Activated effector memory CD4-positive, alpha-beta T cell treated with Interleukin-2 at 50 U/mL for 16 hours (primary cell): ENCODE measurements at regions not wholly inside any gene's neighbourhood (a gene's known extent, or its start where the extent isn't known, plus 50 kb on each side); places are given as distances from the start of the nearest gene placed in this dataset.

Experiments used
- DNase-seq: peaks from one replicate; pipeline ENCODE4 v3.0.0-alpha.2; 2020

DNA sequence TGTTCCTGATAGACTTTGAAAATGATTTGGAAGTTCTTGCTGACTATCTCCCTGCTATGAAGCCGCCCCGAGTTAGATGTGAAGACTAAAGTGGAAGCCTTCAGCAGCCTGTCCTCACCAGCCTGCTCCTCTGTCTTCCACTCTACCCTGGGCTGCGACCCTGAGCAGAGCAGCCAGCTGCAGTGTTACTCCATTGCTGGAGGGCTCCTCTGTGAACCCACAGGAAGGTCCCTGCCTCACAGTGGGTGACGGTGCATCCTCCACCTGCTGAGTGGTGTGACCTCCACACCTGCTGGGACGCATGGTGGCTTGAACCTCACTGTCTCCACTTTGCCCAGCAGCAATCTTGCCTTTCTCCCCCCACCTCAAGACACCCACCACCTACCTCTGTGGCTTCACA lies 116.4 kb downstream of the IRS2 start:
- no peak for DNase-seq

DNA sequence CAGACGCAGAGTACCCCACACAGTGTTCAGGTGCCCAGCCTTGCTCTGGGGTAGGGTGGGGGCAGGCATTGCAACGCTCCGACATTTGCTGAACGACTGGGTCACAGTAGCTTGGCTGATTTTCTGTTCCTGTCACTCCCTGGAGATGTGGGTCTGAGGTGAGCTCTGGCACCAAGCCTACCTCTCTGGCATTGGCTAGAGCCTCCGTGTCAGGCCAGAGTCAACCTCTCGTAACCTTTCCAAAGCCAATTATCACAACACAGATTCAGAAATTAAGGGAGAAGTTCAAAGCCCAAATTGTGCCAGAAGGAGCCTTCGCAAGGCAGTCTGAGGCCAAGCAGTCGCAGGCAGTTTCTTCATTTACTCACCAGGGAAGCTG lies 117.2 kb downstream of the IRS2 start:
- no peak for DNase-seq

DNA sequence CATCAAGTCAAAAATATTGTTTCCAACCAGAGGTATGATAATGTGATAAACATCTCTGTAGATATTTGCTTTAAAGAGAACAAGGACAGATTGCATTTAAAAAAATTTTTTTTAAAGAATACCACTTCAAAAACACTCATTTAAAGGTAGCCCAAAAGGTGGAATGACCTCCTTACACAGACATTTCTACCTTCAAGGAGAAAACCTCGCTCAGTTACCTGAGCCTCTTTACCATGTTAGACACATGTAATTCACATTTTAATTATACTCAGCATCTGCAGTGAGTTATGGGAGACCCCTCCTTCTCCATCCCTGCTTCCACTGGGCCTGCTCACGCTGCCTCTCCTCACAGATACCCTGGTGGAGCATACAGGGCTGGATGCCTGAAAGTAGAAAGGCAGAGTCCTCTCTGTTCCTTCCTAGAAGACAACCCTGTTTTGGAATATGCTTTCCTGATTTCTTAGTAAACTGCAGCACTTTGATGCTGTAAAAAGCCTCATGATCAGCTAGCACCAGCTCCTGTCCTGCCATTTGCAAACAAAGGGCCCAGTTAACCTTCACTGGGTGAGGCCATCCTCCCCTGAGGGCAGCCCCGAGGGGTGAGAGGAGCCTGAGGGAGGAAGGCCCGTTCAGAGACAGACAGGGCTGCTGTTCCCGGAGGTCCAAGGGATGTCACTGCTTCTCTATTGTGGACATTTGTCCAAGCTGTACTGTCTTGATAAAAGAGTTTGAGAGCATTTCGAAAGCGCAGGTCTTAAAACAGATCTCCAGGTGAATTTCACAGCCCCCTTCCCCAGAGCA lies 117.8 kb downstream of the IRS2 start:
- DNase-seq, result no peak

DNA sequence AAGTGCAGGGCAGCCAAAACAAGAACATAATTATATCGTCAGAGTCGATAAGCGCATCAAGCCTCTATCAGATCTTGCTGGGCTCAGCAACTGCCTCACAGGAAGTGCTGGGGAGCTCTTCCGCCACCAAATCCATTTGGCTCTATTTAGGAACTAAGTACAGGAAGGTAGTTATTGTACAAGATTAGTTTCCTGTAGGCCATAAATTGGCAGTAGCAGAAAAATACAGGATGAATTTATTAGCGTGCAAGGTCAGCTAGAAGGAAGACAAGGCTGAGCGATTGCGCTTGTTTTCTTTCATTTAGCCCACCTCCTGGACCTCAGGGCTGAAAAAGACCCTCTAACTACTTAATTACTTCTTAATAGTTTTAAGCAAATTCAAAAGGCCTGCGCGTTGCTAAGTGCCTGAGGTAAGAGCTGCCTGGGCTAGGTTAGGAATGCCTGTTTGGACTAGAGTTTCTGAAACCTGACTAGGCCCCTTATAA lies 118.5 kb downstream of the IRS2 start:
- DNase-seq, result no peak

DNA sequence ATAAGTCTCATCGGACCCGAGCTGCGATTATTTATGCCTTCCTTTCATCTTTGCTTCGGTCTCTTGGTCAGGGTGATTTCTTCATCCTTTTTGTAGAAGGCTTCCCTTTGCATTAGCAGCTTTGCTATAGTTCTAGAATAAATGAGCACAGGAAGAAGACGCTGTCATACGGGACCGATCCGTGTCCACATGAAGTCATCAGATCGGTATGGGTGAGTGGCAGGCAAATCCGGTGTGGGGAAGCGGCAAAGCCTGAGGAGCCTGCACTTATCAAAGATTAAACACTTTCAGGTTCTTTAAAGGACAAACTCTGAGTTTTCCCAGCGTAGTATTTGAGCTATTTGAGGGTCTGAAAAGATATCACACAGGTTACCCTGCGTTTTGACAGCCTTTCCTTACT lies 119.3 kb downstream of the IRS2 start:
- DNase-seq, result no peak

DNA sequence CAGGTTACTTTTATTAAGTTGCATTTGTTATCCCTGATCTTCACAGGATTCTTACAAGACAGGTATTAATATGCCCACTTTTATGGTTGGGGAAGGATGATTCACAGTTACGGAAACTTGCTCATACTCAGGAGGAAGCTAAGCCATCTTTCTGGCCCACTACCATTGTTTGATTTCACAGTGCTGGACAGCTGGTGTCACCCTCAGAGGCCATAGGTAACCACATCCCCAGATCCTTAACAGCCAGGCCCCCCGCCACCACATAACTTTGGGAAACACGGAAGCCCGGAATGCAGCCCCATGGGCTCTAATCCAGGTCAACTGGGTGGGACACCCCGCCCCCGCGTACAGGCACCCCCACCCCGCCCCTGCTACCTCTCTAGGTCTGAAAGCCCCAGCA lies 119.7 kb downstream of the IRS2 start:
- no peak for DNase-seq

DNA sequence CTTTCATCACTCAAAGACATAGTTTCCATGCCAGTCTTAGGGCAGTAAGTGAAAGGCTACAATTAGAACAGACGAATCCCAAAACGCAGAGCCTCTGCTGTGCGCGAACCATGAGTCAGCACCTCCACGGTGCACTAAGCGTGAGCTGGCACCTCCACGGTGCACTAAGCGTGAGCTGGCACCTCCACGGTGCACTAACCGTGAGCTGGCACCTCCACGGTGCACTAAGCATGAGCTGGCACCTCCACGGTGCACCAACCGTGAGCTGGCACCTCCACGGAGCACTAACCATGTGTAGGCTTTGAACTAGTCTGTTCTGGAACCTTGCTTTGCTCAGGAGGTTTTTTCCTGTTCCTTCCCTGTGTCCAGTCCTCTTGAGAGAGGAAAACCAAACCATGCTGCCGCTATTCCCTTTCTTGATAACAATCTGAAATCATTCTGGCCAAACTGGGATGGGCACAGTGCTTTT lies 120.6 kb downstream of the IRS2 start:
- DNase-seq, result no peak

DNA sequence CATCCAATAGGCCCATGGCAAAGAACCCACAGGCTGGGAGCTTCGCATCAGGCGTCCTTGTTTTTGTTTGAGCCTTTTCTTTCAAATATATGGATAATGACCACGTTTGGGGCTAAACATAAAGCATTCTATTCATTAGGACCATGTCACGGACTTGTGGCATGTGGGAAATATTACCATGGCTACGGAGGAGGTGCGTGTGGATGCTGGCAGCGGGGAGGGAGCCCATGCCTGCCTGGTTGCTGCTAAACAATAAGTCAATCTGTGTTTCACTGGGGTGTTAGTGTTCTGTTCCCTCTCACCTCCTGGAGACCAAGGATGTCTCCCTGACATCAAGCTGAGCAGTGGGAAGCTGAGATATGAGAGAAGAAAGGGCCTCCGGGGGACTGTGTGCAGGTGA lies 121.1 kb downstream of the IRS2 start:
- no peak for DNase-seq

DNA sequence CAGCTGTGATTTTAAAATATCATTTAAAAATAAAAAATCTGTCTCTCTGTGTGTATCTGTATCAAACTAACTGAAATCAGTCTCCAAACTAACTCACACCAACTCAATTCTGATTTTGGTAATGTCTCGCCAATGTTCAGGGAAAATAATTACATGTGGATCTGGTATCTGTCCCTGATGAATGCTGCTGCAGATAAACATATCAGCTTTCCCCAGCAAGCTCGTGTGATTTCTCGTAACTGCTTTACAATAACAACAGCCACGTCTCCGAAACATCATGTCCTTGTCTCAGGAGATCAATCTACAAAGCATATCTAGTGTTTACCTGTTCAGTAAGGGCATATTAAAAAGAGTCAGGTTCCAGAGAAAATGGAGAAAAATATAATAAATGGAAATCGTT lies 129.0 kb downstream of the IRS2 start:
- DNase-seq, result no peak

DNA sequence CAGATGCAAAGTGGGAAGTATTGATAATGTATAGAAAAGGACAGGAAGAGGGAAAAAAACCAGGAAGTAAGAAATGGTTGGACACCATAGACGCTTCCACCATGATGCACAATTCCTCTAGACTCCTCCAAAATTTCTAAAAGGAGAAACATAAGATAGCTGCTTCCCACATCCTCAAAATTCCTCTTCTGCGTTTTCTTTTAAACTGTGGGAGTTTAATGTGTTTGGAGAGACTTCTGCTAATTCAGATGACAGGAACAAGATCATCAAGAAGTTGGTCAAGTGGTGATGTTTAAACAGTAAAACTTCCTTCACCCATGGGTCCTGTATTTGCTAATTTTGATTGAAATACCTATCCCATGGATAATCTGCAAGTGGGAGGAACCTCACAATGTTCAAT lies 130.2 kb downstream of the IRS2 start:
- DNase-seq, result no peak

DNA sequence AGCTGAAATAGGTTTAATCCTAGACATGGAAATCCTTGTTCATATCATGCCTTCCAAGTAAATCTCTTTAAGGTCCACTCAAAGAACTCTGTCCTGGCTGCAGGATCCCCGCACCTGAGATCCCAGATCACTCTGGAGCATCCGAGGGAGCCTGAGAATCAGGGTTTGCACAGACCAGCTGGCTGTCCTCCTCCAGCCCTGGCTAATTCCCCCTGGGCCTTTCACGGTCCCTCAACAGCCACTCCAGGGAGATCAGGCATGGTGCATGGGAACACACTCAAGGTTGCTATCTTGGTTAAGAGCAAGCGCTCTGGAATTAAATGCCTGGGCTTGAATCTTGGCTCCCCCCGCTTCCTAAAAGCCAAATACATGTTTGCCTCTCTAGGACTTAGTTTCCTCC lies 130.8 kb downstream of the IRS2 start:
- no peak for DNase-seq

DNA sequence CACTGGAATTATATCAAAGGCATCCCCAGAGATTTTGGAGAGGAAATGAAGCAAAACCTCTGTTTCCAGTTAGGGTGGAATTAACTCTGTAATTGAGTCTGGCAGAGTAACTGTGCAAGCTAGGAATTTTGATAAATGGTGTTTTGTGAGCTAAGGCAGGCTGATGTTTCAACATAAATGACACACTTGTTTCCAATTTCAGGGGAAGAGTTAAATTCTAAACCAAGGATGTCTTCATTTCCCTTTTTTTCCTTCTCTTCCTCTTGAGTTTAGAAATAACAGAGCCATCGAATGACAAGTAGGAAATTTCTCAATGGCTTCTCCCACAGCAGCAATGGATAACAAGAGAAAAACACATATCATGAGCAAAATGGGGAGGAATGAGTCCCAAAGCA lies 131.2 kb downstream of the IRS2 start:
- no peak for DNase-seq

DNA sequence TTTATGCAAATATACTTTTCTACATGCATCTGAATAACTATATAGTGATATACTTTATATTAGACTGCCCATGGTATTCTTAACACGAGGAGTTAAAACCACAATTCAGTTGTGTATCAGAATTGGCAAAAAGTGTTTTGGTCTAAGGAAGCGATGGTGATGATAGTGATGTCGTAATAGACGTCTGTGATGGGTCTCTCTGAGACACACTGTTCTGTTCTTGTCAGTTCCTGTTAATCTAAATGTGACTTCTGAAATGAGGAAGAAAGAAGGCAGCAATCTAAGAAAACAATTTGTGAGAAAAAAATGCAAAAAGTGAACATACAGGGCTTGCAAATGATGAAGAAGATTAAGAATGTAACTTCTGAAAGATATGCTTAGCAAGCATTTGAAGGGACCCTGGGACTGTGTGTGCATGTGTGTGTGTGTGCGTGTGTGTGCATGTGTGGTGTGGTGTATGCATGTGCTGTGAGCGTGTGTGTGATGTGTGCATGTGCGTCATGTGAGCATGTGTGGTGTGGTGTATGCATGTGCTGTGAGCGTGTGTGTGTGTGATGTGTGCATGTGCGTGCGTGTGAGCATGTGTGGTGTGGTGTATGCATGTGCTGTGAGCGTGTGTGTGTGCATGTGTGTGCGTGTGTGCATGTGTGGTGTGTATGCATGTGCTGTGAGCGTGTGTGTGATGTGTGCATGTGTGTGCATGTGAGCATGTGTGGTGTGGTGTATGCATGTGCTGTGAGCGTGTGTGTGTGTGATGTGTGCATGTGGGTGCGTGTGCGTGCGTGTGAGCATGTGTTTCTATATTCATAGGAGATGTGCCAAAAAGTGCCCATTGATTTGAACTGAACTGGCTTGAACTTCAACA lies 131.8 kb downstream of the IRS2 start:
- DNase-seq, result no peak

DNA sequence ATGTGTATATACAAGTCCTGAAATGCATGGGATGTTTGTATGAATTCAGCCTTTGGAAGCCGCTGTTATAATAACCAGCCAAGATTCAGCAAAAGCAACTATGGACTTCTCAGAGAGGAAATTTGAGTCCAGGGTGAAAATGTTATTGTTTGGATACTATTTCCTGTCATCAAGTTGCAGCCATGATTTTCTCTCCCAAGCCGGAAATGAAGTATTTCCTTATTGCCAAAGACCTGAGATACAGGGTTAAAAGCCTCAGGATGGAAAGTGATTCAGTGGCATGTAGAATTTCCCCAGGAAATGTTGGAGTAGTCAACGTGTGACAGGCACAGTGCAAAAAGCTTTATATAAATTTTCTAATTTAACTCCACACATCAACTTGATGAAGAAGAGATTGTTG lies 133.9 kb downstream of the IRS2 start:
- no peak for DNase-seq

DNA sequence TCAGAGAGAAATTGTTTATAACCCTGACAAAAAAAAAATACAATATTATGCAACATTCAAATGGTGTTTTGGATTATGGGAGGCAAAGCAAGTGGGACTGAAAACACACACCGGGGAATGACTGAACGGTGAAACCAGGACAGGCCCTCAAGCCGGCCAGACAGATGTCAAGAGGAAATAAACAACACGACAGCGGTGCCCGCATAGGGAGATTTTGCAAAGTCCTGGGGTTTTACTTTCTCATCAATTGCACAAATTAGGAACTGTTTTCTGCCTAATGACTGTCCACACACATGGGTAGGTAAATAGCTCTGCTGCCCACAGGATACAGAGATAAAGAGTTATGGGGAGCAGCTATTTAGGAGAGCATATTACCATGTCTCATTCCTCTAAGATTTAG lies 134.5 kb downstream of the IRS2 start:
- DNase-seq, result no peak

DNA sequence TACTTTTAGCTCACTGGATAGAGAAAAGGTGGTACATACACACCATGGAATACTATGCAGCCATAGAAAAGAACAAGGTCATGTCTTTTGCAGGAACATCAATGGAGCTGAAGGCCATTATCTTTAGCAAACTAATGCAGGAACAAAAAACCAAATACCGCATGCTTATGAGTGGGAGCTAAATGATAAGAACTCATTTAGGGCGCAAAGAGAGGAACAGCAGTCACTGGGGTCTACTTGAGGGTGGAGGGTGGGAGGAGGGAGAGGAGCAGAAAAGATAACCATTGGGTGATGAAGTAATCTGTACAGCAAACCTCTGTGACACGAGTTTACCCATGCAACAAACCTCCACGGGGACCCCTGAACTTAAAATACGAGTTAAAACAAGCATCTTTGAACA lies 135.1 kb downstream of the IRS2 start:
- no peak for DNase-seq

DNA sequence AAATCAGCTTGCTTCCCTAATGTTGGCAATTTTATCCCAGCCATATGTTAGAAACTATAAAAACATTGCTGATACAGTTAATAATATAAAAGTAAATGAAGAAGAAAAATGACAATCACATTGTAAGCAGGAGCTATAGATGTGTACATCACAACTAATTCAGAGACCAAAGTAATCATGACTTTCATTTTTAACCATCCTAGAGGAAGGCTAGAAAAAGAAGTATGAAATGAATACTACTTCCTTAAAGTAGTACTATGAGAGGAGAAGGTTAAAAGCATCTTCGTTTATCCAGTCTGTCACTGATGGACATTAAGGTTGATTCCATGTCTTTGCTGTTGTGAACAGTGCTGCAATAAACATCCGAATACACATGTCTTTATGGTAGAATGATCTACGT lies 135.5 kb downstream of the IRS2 start:
- DNase-seq, result no peak

DNA sequence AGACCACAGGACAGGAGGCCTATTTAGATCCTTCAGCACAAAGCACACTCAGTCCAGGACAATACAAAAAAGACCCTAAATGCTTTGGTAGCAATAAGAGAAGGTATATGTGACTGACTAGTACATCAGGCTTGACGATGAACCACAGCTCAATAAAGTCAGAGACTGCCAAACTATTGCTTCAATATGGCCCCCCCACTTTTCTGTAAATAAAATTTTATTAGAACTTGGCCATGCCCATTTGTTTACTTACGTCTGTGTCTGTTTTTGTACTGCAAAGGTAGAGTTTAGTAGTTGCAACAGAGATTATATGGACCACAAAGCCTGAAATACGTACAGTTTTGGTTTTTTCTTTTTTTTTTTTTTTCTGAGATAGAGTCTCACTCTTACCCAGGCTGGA lies 136.7 kb downstream of the IRS2 start:
- DNase-seq, result no peak

DNA sequence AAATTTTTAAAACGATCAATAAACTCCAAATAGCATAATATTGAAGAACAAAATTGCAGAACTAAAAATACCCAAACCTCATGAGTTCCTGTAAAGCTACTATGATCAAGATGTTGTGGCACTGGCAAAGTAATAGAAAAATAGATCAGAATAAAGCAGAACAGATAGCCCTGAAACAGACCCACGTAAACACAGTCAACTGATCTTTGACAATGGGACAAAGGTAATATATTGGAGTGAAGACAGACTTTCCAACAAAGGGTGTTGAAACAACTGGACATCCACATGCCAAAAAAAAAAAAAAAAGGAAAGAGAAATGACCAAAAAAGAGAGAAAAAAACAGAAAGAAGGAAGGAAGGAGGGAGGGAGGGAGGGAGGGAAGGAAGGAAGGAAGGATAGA lies 138.7 kb downstream of the IRS2 start:
- DNase-seq, result no peak

DNA sequence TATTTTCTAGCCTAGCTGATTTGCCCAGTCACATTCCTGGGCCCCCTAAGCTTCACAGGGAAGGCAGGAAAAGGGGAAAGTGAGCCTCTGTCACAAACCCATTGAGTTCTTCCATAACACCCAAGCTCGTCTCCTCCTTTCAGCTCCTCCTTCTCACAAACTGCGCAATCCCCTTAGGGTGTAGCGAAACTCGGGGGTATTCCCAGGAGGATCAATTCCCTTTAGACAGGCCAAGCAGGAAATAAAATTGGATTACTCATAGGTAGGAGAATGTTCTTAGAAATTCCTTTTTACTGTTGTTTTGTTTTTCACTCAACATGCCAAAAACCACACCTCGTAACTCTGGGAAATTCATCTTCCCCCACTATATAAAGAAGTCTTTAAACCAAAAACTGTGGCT lies 139.3 kb downstream of the IRS2 start:
- no peak for DNase-seq

DNA sequence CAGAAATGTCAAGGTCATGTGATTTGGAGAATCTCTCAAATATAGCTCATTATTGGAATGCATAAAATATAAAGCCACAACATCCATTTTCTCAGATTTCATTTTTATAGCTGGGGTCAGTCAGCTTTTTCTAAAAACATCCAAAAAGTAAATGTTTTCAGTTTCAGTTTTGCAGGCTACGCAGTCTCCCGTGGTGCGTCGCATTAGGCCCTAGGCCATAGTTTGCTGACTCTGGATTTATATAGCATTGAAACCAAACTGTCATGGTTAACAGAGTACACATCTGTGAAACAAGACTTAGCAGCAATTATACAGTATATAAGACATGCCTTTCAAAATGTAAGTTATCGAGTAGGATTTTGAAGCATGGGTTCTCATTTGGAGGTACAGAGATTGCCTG lies 140.0 kb downstream of the IRS2 start:
- DNase-seq, result no peak

DNA sequence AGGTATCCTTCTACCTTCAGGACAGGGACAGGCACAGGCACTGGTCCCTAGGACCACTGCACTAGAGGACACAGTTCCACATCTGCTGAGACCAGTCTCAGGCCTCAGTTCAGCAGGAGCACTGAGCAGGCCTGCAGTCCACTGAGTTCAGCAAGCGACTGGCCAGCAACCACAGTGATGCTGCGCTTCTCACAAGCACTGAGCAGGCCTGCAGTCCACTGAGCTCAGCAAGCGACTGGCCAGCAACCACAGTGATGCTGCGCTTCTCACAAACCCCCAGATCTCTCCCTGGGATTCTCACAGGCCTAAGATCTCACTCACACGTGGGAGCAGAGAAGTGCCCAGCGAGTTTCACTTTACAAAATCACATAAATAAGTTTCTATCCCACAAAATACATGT lies 140.6 kb downstream of the IRS2 start:
- no peak for DNase-seq

DNA sequence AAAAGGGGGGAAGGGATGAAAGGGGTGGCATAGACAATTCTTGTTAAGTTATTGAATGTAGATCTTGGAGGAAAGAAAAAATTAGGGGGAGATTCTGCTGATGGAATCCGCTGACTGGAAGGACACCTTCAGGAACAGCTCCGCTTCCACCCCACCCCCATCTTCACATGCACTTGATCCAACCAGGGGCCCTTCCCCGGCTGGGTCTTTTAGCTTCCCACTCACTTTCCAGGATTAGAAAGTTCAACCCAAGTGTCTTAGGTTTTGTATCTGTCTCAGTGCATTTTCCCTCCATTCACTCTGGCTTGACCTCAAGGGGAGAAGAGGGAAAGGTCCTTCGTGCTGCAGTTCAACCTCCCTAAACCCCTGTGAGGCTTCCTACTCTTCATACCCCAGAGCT lies 141.4 kb downstream of the IRS2 start:
- no peak for DNase-seq

DNA sequence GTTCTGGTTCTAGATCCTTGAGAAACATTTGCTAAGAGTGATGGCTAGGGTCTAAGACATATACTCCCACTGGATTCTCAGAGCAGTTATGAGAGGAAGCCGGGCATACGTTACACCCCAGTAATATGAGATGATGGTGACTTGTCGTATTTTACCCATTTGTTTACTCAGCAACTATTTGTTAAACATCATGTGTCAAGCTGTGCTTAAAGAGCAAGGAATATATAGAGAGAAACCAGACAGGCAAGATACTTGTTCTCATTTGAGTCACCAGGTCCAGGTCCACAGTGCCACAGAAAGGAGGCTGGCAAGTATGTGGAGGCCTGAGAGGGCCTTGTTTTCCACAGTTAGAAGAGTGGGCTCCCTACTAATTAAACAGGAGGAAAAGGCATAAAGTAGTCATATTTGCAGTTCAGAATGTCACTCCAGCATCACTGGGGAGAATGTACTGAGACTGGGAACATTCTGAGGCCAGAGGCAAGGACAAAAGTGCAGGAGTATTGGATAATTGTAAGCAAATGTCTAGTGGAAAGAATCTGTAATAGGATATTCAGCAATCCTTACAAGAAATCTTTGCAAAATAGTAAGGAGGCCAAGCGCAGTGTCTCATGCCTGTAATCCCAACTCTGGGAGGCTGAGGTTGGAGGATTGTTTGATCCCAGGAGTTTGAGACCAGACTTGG lies 142.2 kb downstream of the IRS2 start:
- no peak for DNase-seq
